ENCODE measurements at regions not wholly inside any gene's neighbourhood (a gene's known extent, or its start where the extent isn't known, plus 50 kb on each side); places are given as distances from the start of the nearest gene placed in this dataset.
A peak's percentile ranks its signal among the peaks of the same experiment; 100 is the strongest.

- Mint-ChIP-seq H3K27ac (peak overlapping the region in 1 of 3 experiments; percentile 72), H3K4me3 (no peak overlapping the region), H3K27me3 (ENCODE audit: low read depth) (no peaks in the 10 kb centered on the region), H3K9me3 (no peaks in the 10 kb centered on the region), H3K4me1 (no peaks in the 10 kb centered on the region), H3K36me3 (ENCODE audit: low read depth) (no peaks in the 10 kb centered on the region)
- no peak for TF ChIP-seq CTCF (IDR thresholded peaks at IDR 0.05; ENCODE audit: unreplicated experiment in 3 of 3)
Measured at GRCh38 chr4:182048871-182049270, 194.3 kb upstream of the TENM3 start.

GRCh38 chr4:182056866-182057265, 186.3 kb upstream of the TENM3 start:
- no peaks in the 10 kb centered on the region for H3K9me3 Mint-ChIP-seq
- no peak for TF ChIP-seq CTCF (IDR thresholded peaks at IDR 0.05; ENCODE audit: unreplicated experiment in 3 of 3)
- H3K27me3 Mint-ChIP-seq (ENCODE audit: low read depth), result peaks cover 4% of the 10 kb centered on the region

GRCh38 chr4:182062458-182062857, 180.7 kb upstream of the TENM3 start:
- Mint-ChIP-seq H3K4me3 (no peak overlapping the region), H3K9me3 (no peaks in the 10 kb centered on the region), H3K27me3 (ENCODE audit: low read depth) (no peaks in the 10 kb centered on the region), H3K36me3 (ENCODE audit: low read depth) (peaks cover 3% of the 10 kb centered on the region), H3K27ac (peak overlapping the region; percentile 75 to 95 (median 86)), H3K4me1 (peaks cover 15% of the 10 kb centered on the region)
- no peak for TF ChIP-seq CTCF (IDR thresholded peaks at IDR 0.05; ENCODE audit: unreplicated experiment in 3 of 3)

More at GRCh38 chr4:182056866-182057265, 186.3 kb upstream of the TENM3 start:
- H3K27ac Mint-ChIP-seq, result no peak overlapping the region
- H3K4me3 Mint-ChIP-seq, result no peak overlapping the region
- H3K36me3 Mint-ChIP-seq (ENCODE audit: low read depth), result peaks cover 3% of the 10 kb centered on the region
- H3K4me1 Mint-ChIP-seq, result no peaks in the 10 kb centered on the region

- H3K27ac Mint-ChIP-seq, result peak overlapping the region; percentile 75 to 95 (median 86)
Measured at GRCh38 chr4:182062936-182063335, 180.3 kb upstream of the TENM3 start.

GRCh38 chr4:182063651-182064050, 179.6 kb upstream of the TENM3 start:
- TF ChIP-seq CTCF (IDR thresholded peaks at IDR 0.05; ENCODE audit: unreplicated experiment in 3 of 3), result no peak
- peaks cover 15% of the 10 kb centered on the region for H3K4me1 Mint-ChIP-seq
- H3K9me3 Mint-ChIP-seq, result no peaks in the 10 kb centered on the region
- no peaks in the 10 kb centered on the region for H3K27me3 Mint-ChIP-seq (ENCODE audit: low read depth)
- no peak overlapping the region for H3K4me3 Mint-ChIP-seq
- H3K36me3 Mint-ChIP-seq (ENCODE audit: low read depth), result peaks cover 3% of the 10 kb centered on the region
- peak overlapping the region; percentile 22 to 95 (median 75) for H3K27ac Mint-ChIP-seq

More at GRCh38 chr4:182062936-182063335, 180.3 kb upstream of the TENM3 start:
- Mint-ChIP-seq H3K27me3 (ENCODE audit: low read depth) (no peaks in the 10 kb centered on the region), H3K36me3 (ENCODE audit: low read depth) (peaks cover 3% of the 10 kb centered on the region), H3K4me3 (no peak overlapping the region), H3K4me1 (peaks cover 15% of the 10 kb centered on the region), H3K9me3 (no peaks in the 10 kb centered on the region)
- no peak for TF ChIP-seq CTCF (IDR thresholded peaks at IDR 0.05; ENCODE audit: unreplicated experiment in 3 of 3)

GRCh38 chr4:182065255-182065654, 177.9 kb upstream of the TENM3 start:
- peaks cover 15% of the 10 kb centered on the region for H3K4me1 Mint-ChIP-seq
- peak overlapping the region in 1 of 3 experiments; percentile 5 for H3K27ac Mint-ChIP-seq
- no peak for TF ChIP-seq CTCF (IDR thresholded peaks at IDR 0.05; ENCODE audit: unreplicated experiment in 3 of 3)
- no peak overlapping the region for H3K4me3 Mint-ChIP-seq
- no peaks in the 10 kb centered on the region for H3K36me3 Mint-ChIP-seq (ENCODE audit: low read depth)
- H3K9me3 Mint-ChIP-seq, result no peaks in the 10 kb centered on the region
- H3K27me3 Mint-ChIP-seq (ENCODE audit: low read depth), result no peaks in the 10 kb centered on the region
